ENCODE measurements at regions not wholly inside any gene's neighbourhood (a gene's known extent, or its start where the extent isn't known, plus 50 kb on each side); places are given as distances from the start of the nearest gene placed in this dataset.

GRCh38 chr2:237244976-237245646, 159.4 kb downstream of the COPS8 start:
- no peak for DNase-seq (ENCODE audit: low read depth)

- DNase-seq (ENCODE audit: low read depth): no peak
Measured at GRCh38 chr2:237250599-237250998, 163.4 kb downstream of the COL6A3 start.

- DNase-seq (ENCODE audit: low read depth): no peak
Measured at GRCh38 chr2:237251986-237252385, 162.0 kb downstream of the COL6A3 start.

- DNase-seq (ENCODE audit: low read depth): no peak
Measured at GRCh38 chr2:237253046-237253702, 160.8 kb downstream of the COL6A3 start.

- DNase-seq (ENCODE audit: low read depth): no peak
Measured at GRCh38 chr2:237254369-237254861, 159.5 kb downstream of the COL6A3 start.

GRCh38 chr2:237254911-237255578, 158.9 kb downstream of the COL6A3 start:
- no peak for DNase-seq (ENCODE audit: low read depth)

GRCh38 chr2:237256887-237257286, 157.1 kb downstream of the COL6A3 start:
- DNase-seq (ENCODE audit: low read depth): no peak

GRCh38 chr2:237257471-237257951, 156.5 kb downstream of the COL6A3 start:
- DNase-seq (ENCODE audit: low read depth): no peak

GRCh38 chr2:237258116-237258515, 155.8 kb downstream of the COL6A3 start:
- no peak for DNase-seq (ENCODE audit: low read depth)

GRCh38 chr2:237258615-237259014, 155.3 kb downstream of the COL6A3 start:
- DNase-seq (ENCODE audit: low read depth): no peak

GRCh38 chr2:237259201-237259600, 154.8 kb downstream of the COL6A3 start:
- no peak for DNase-seq (ENCODE audit: low read depth)

- DNase-seq (ENCODE audit: low read depth): no peak
Measured at GRCh38 chr2:237260039-237260620, 153.8 kb downstream of the COL6A3 start.

- no peak for DNase-seq (ENCODE audit: low read depth)
Measured at GRCh38 chr2:237260686-237261085, 153.3 kb downstream of the COL6A3 start.

GRCh38 chr2:237261327-237261726, 152.6 kb downstream of the COL6A3 start:
- no peak for DNase-seq (ENCODE audit: low read depth)

GRCh38 chr2:237262838-237263771, 150.9 kb downstream of the COL6A3 start:
- DNase-seq (ENCODE audit: low read depth): no peak

GRCh38 chr2:237264480-237265219, 149.3 kb downstream of the COL6A3 start:
- DNase-seq (ENCODE audit: low read depth): no peak

- no peak for DNase-seq (ENCODE audit: low read depth)
Measured at GRCh38 chr2:237268004-237268708, 145.8 kb downstream of the COL6A3 start.

- DNase-seq (ENCODE audit: low read depth): no peak
Measured at GRCh38 chr2:237269138-237269875, 144.7 kb downstream of the COL6A3 start.

GRCh38 chr2:237270520-237270919, 143.4 kb downstream of the COL6A3 start:
- DNase-seq (ENCODE audit: low read depth): no peak

Measured in T follicular helper cell (primary cell).